HEK293 (cell line): ENCODE measurements at regions not wholly inside any gene's neighbourhood (a gene's known extent, or its start where the extent isn't known, plus 50 kb on each side); places are given as distances from the start of the nearest gene placed in this dataset.

Experiments
- CTCF ChIA-PET: fragments of 350-600 bp; formaldehyde crosslinking; extraction: SDS; loops from one replicate; lab custom pipeline; 2021; ENCODE audit warnings: antibody characterized with exemption; lab: Yijun Ruan, JAX
- POLR2A ChIA-PET: fragments of 300-600 bp; formaldehyde crosslinking; extraction: SDS; loops from one replicate; lab custom pipeline; 2020; ENCODE audit warnings: antibody characterized with exemption, inconsistent platforms; lab: Yijun Ruan, JAX
- H3K27ac ChIP-seq: fragments of 200-500 bp; sonication (Bioruptor generic); 2 replicates; pipeline ENCODE4 v1.5.1; 2014; ENCODE audit warnings: low read depth, low read length, control low read depth, inconsistent platforms; ENCODE audit errors: extremely low read depth
- H3K36me3 ChIP-seq, 2 experiments: fragments of 200-500 bp in 1 of 2; sonication (Bioruptor generic) in 1 of 2; 1 replicate in 1 of 2; 2 replicates in 1 of 2; pipeline ENCODE4 v1.5.1; 2014 to 2017; ENCODE audit warnings: inconsistent platforms in 2 of 2, low read length in 2 of 2; ENCODE audit not compliant: control insufficient read depth in 2 of 2, insufficient read depth in 1 of 2
- H3K4me1 ChIP-seq: fragments of 200-500 bp; sonication (Bioruptor generic); 2 replicates; pipeline ENCODE4 v1.5.1; 2014; ENCODE audit warnings: mild to moderate bottlenecking, low read length, inconsistent platforms; ENCODE audit not compliant: control insufficient read depth, insufficient read depth
- H3K4me3 ChIP-seq: 2 replicates; pipeline ENCODE4 v1.5.1; 2011; ENCODE audit warnings: low read depth, mild to moderate bottlenecking, control low read depth, low read length, moderate library complexity
- H3K9me3 ChIP-seq: fragments of 200-500 bp; sonication (Bioruptor generic); 2 replicates; pipeline ENCODE4 v1.5.1; 2014; ENCODE audit warnings: low read depth, low read length, inconsistent platforms; ENCODE audit not compliant: control insufficient read depth, insufficient read depth
- CTCF ChIP-seq: fragments of 450-650 bp; formaldehyde crosslinking; IDR thresholded peaks from 2 replicates; pipeline ENCODE4 v1.5.1; 2016; ENCODE audit warnings: missing biosample characterization, missing genetic modification characterization
- GFI1B ChIP-seq: fragments of 450-650 bp; formaldehyde crosslinking; IDR thresholded peaks from 2 replicates; pipeline ENCODE4 v1.5.1; 2016; ENCODE audit warnings: missing biosample characterization, missing genetic modification characterization
- GLI2 ChIP-seq: fragments of 450-650 bp; formaldehyde crosslinking; IDR thresholded peaks from 2 replicates; pipeline ENCODE4; 2017; ENCODE audit warnings: missing biosample characterization, missing genetic modification characterization, low read depth, borderline replicate concordance
- HIC1 ChIP-seq: fragments of 450-650 bp; formaldehyde crosslinking; IDR thresholded peaks from 2 replicates; pipeline ENCODE4 v1.5.1; 2016; ENCODE audit warnings: missing biosample characterization, missing genetic modification characterization
- HOXA7 ChIP-seq: sonication (generic); formaldehyde crosslinking; IDR thresholded peaks from 2 replicates; pipeline ENCODE4 v1.8.1; 2022; ENCODE audit warnings: missing genetic modification reagents, borderline replicate concordance
- SALL2 ChIP-seq: fragments of 450-650 bp; formaldehyde crosslinking; IDR thresholded peaks from 2 replicates; pipeline ENCODE4 v1.5.0; 2017; ENCODE audit warnings: missing biosample characterization, mild to moderate bottlenecking, missing genetic modification characterization, borderline replicate concordance
- SCRT1 ChIP-seq: fragments of 450-650 bp; formaldehyde crosslinking; IDR thresholded peaks from 2 replicates; pipeline ENCODE4 v1.5.1; 2016; ENCODE audit warnings: missing biosample characterization, missing genetic modification characterization, borderline replicate concordance
- SCRT2 ChIP-seq: fragments of 450-650 bp; formaldehyde crosslinking; IDR thresholded peaks from 2 replicates; pipeline ENCODE4 v1.5.1; 2016; ENCODE audit warnings: missing biosample characterization, missing genetic modification characterization
- SP2 ChIP-seq: fragments of 450-650 bp; formaldehyde crosslinking; IDR thresholded peaks from 2 replicates; pipeline ENCODE4 v1.5.1; 2016; ENCODE audit warnings: missing biosample characterization, missing genetic modification characterization
- ZNF138 ChIP-seq: fragments of 450-650 bp; formaldehyde crosslinking; IDR thresholded peaks from 2 replicates; pipeline ENCODE4 v1.5.1; 2016; ENCODE audit warnings: missing biosample characterization, missing genetic modification characterization, borderline replicate concordance
- ZNF157 ChIP-seq: fragments of 450-650 bp; formaldehyde crosslinking; IDR thresholded peaks from 2 replicates; pipeline ENCODE4 v1.5.1; 2016; ENCODE audit warnings: missing biosample characterization, missing genetic modification characterization
- ZNF175 ChIP-seq: fragments of 450-650 bp; formaldehyde crosslinking; IDR thresholded peaks from 2 replicates; pipeline ENCODE4 v1.5.1; 2016; ENCODE audit warnings: missing biosample characterization, missing genetic modification characterization
- ZNF37A ChIP-seq: fragments of 450-650 bp; IDR thresholded peaks from 2 replicates; pipeline ENCODE4 v1.5.1; 2018; ENCODE audit warnings: missing biosample characterization, missing genetic modification characterization
- ZNF580 ChIP-seq: fragments of 450-650 bp; formaldehyde crosslinking; IDR thresholded peaks from 2 replicates; pipeline ENCODE4 v1.5.1; 2016; ENCODE audit warnings: missing biosample characterization, missing genetic modification characterization
- ZNF585B ChIP-seq: fragments of 450-650 bp; formaldehyde crosslinking; IDR thresholded peaks from 2 replicates; pipeline ENCODE4 v1.5.1; 2016; ENCODE audit warnings: missing biosample characterization, missing genetic modification characterization
- ZNF600 ChIP-seq: fragments of 450-650 bp; formaldehyde crosslinking; IDR thresholded peaks from 2 replicates; pipeline ENCODE4 v1.5.1; 2016; ENCODE audit warnings: missing biosample characterization, missing genetic modification characterization
- ZSCAN5A ChIP-seq: fragments of 450-650 bp; formaldehyde crosslinking; IDR thresholded peaks from 2 replicates; pipeline ENCODE4 v1.5.1; 2016; ENCODE audit warnings: missing biosample characterization, missing genetic modification characterization
- ZXDB ChIP-seq: fragments of 450-650 bp; formaldehyde crosslinking; IDR thresholded peaks from 2 replicates; pipeline ENCODE4 v1.5.1; 2016; ENCODE audit warnings: missing biosample characterization, missing genetic modification characterization

GRCh38 chr7:47659664-47660462, 78.0 kb upstream of the TNS3 start:
- CTCF ChIA-PET, result interaction anchor here (0.8 kb wide), 1 partner anchor 224 kb away, joined by 3 read pairs; no protein-coding TSS in a partner anchor
- no peaks in the 10 kb centered on the region for H3K36me3 ChIP-seq
- POLR2A ChIA-PET, result no interaction called here
- no peaks in the 10 kb centered on the region for H3K4me1 ChIP-seq
- no peaks in the 10 kb centered on the region for H3K9me3 ChIP-seq
- TF ChIP-seq GLI2 (tag by site-specific recombination), result no peak
- TF ChIP-seq SCRT1 (tag by site-specific recombination), result 0 out of 2 replicates have a peak, but pooled peaks have one; percentile 45
- no peak overlapping the region for H3K4me3 ChIP-seq
- no peak overlapping the region for H3K27ac ChIP-seq

GRCh38 chr7:47658886-47659635, 77.2 kb upstream of the TNS3 start:
- ChIA-PET POLR2A (no interaction called here), CTCF (no interaction called here)
- Histone ChIP-seq H3K4me1 (no peaks in the 10 kb centered on the region), H3K9me3 (no peaks in the 10 kb centered on the region), H3K36me3 (no peaks in the 10 kb centered on the region)
- no peak for TF ChIP-seq ZNF580
- no peak for TF ChIP-seq CTCF
- no peak for TF ChIP-seq ZNF585B (tag by site-specific recombination)
- TF ChIP-seq, all 188 proteins: peak for 0
- H3K27ac ChIP-seq, result no peak overlapping the region
- no peak overlapping the region for H3K4me3 ChIP-seq

GRCh38 chr7:47657126-47657525, 75.2 kb upstream of the TNS3 start:
- Histone ChIP-seq H3K27ac (no peak overlapping the region), H3K9me3 (no peaks in the 10 kb centered on the region), H3K4me1 (no peaks in the 10 kb centered on the region), H3K4me3 (no peak overlapping the region), H3K36me3 (no peaks in the 10 kb centered on the region)
- CTCF ChIA-PET, result no interaction called here
- POLR2A ChIA-PET, result no interaction called here
- TF ChIP-seq SALL2 (tag by site-specific recombination), result no peak
- TF ChIP-seq ZNF175 (tag by site-specific recombination), result no peak
- TF ChIP-seq GFI1B, result no peak
- TF ChIP-seq HIC1 (tag by site-specific recombination), result no peak
- no peak for TF ChIP-seq ZXDB (tag by site-specific recombination)
- TF ChIP-seq SP2 (tag by site-specific recombination), result no peak
- TF ChIP-seq ZNF37A, result no peak
- TF ChIP-seq ZNF157 (tag by site-specific recombination), result no peak
- TF ChIP-seq SCRT2 (tag by site-specific recombination), result no peak
- no peak for TF ChIP-seq ZSCAN5A (tag by site-specific recombination)
- TF ChIP-seq ZNF138, result no peak
- no peak for TF ChIP-seq HOXA7 (CRISPR knock-in tag)
- no peak for TF ChIP-seq ZNF600 (tag by site-specific recombination)
